Stimulated activated naive CD4-positive, alpha-beta T cell treated with Interleukin-2 at 50 U/mL for 16 hours (primary cell): ENCODE measurements at regions not wholly inside any gene's neighbourhood (a gene's known extent, or its start where the extent isn't known, plus 50 kb on each side); places are given as distances from the start of the nearest gene placed in this dataset.

Experiments
- DNase-seq: peaks from one replicate; lab custom pipeline; 2025; lab: John Stamatoyannopoulos, UW

DNA sequence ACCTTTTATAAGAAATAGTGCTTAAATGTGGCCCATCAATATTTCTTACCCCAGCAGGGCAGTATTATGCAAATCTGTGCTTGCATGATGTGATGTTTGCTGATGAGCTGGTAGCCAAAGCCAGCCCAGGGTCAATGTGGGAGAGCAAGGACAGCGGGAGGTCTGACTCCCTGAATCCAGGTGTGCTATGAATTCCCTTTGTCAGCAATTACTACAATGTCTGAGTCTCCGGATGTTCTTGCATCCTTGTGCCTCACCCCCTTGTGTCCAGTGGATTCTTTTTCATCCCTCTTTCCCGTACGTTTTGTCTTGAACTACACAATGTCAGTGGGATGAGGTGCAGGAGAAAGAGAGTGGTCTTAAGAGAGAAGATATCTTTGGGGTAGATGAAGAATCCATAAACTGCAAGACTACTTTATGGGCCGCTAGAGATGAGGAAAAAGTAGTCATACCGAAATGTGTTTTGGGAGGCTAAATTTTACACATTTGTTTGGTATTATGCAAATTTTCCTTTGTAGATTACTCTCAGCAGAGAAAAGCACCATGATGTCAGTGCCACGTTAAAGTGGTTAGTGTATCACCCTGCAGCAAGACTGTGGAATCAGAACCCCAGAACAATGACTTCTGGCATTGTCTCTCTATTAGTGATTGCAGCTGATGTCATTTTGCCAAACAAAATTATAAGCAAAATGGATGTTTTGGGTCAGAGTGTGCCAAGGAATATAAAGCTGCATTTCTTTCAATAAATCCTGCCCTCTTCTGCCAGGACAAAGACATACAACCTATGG is 53.5 kb upstream of the TSHZ3 start:
- no peak for DNase-seq

DNA sequence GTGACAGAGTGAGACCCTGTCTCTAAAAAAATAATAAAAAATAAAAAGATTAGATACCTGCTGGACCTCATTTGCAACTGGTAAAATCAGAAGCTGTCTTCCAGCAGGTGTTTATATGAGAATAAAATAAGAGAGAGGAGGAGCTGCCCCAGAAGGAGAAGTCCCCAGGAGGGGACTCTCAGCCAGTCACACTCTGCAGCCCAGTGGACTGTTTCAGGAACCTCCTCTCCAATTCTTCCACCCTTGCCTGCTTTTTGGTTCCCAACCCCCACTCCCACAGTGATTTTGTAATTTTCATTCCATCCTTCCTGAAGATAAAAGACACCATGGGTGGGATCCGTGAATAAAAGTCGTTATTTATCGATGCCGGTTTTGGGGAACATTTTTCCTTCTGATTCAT is 56.9 kb upstream of the TSHZ3 start:
- no peak for DNase-seq

DNA sequence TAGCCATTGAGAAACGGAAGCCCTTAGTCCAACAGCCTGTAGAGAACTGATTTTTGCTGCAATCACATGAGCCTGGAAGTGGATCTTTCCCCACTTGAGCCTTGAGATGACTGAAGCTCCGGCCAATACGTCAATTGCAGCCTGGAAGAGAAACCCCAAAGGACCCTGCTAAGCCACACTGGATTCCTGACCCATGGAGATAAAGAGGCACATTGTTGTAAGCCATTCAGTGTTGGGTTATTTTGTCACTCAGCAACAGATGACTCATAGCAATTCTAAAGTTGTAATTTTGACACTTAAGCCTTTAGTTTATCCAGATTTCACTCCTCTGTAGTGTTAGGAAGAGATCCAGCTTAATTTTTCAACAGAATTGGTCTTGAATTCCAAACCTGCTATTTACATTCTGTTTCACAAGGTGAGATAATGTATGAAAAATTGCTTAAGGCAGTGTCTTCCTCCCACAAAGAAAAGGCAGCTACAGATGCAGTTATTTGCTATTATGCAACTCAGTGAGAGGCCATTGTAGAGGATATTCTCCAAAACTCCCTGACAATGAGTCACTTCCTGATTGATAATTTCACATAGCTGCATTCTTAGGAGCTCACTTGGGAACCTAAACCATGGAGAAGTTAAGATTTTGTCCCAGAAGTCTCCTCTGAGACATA is 59.4 kb upstream of the TSHZ3 start:
- DNase-seq: no peak

DNA sequence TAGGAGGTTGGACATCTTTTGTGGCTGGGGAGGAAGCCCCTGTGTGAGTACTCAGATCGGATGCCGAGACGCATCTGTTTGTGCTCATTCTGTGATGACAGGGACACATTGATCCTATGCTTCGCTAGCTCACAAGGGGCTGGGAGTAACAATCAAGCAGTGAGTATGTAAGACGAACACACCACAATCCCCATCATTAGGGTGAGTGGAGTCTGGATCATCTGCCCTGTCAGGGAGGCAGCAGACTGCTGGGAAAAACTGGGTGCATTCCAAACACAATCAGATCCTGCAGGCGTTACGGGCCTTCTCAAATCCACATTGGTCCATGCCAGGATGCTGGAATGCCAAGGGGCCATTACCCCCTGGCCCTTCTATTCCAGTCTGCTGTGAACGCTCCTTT is 64.1 kb upstream of the TSHZ3 start:
- no peak for DNase-seq

DNA sequence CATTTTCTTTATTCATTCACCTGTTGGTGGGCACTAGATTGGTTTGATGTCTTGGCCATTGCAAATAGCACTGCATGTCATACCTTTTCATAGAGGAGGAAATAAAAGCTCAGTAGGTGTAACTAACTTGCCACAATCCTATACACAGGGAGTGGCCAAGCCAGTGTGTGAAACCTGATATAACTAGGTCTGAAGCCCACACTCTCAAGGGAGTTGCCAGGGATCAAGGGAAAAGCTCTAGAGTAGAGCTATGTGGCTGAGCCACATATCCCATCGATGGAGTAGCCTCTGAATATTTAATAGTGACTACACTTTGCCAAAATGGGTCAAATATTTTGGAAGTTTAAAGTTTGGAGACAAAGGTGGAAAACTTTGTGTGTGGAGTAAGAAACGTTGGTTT is 66.1 kb upstream of the TSHZ3 start:
- DNase-seq: no peak

DNA sequence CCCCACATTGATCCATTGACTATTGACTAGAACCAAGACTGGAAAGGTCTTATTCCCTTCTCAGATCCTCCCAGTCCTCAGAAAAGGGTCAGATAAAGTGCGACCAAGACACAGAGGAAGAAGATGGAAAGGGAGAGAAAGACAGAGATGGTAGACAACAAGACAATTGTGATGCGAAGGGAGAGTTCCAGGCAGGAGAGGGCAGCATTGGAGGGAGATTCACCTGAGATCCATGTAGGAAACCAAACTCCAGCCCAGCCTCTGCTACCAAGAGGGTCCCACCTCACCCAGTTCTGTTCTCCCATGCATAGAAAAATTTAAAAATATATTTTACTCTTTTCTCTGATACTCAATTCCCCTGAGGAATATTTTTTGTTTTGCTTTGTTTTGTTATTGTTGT is 67.3 kb upstream of the TSHZ3 start:
- DNase-seq: no peak

DNA sequence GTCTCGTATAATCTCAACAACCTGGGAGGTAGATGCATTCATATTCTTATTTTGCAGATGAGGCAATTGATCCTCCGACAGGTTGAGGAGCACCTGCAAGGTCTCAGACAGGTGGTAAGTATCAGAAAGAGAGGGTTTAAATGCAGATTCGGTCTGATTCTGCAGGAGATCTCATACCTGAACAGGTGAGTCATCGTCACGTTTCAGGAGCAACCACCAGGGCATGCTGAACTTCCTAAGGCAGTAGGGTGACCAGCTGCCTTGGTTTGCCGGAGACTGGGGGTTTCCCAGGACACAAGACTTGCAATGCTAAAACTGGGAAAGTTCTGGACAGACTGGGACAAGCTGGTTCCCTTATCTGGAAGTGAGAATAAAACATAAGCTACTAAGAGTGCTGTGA is 68.8 kb upstream of the TSHZ3 start:
- no peak for DNase-seq

DNA sequence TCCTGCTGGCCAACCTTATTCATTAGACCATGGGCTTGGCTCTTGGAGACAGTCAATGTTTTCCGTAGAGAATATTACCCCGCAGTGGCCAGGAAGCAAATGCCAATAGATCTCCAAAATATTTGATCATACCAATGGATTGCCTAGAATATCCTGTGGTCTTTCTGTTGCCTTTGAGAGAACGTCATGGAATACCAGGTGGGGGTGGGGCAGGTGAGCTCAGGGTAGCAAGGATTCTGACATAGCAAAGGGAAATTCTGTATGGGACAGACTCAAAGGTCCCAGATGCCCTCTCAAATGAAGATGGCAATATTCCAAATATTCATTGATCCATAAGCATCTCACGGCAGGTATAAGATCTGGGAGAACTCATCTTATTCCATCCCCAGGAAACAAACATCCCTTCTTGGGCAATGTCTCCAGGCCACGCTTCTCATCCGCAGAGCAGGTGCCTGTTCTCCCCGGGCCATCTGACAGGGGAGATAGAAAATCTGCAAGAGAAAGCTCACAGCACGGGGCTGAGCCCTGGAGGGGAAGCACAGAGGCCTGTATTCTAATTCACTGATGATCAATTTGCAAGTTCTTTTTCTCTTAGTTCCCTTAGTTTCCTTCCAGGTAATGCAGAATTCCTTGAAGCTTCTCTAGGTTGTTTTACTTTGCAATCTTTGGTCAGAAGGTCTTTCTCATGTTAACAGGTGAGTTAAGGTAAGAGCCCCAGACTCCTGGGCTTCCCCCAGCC is 69.6 kb upstream of the TSHZ3 start:
- DNase-seq: no peak

DNA sequence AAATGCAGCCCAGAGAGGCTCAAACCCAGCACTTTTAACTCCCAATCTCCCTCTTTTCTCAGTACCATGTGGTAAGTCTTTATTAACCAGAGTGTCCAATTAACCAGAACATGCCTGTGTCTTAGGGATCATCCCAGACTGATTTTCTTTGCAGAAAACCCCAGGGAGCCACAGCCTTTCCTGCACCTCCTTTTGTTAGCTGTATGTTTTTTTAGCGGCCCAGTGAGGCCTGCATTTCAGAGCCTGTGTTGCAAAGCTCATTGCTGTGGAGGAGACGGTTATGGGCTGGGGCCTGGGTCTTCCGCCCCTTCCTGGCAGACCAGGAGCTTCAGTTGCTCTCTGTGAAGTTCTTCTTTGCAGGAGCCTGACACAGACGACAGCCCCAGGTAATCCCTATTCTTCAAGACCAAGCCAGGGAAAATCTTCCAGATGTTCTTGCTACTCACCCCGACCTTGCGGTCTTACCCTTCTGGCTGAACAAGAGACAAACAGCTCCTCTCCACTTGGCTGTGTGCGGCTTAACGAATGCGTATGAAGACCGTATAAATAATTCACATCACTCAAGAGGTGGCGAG is 70.7 kb upstream of the TSHZ3 start:
- DNase-seq: no peak

DNA sequence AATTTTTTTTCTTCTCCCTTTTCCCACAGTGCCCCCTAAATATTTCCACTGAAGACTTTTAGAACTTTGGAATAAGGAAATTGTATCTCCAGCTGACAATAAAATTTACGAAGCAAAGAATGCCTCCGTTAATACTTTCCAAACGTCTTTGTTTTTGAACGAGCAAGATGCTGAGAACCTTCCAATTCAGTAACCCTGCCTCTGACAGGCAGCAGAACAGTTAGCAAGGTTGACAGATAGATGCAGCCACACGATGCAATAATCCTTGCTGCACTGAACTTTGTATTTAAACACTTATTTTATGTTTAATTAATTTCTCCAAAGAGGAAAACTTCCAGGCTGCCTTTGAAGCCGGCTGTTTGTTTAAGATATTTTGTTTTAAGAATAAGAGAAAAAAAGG is 71.8 kb upstream of the TSHZ3 start:
- no peak for DNase-seq

DNA sequence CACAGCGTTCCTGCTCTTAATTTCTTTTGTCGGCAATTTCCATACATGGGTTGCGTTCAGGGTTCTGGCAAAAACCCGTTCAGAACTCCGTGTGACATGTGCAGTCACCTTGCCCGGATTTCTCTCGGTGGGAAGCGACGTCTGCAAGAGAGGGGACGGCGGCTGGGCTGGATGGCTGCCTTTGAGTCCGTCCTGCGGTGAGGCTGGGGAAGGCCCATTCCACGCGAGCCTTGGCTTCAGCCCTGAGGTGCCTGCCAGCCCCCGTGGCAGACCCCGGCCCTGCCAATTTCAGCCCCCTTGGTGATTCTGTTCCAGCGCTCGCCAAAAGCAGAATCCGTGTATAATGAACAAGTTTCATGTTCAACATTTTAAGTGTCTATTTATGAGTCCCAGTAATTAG is 72.6 kb upstream of the TSHZ3 start:
- DNase-seq: no peak

DNA sequence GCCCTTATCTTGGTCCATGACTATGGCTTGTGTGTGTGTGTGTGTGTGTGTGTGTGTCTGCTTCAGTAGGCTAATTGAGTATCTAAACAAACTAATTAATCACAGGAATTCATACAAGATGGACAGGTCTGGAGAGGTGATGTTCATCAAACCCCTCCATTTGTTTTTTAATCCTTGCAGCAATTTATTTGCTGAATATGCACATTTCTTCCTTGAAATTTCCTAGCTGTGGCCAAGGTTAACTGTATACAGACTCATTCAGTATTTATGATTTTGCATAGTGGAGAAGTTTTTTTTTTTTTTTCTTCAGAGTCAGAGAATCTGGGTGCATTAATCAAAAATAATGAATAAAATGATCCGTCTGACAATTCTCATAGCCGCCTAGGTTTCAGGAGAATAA is 74.7 kb upstream of the TSHZ3 start:
- DNase-seq: no peak

DNA sequence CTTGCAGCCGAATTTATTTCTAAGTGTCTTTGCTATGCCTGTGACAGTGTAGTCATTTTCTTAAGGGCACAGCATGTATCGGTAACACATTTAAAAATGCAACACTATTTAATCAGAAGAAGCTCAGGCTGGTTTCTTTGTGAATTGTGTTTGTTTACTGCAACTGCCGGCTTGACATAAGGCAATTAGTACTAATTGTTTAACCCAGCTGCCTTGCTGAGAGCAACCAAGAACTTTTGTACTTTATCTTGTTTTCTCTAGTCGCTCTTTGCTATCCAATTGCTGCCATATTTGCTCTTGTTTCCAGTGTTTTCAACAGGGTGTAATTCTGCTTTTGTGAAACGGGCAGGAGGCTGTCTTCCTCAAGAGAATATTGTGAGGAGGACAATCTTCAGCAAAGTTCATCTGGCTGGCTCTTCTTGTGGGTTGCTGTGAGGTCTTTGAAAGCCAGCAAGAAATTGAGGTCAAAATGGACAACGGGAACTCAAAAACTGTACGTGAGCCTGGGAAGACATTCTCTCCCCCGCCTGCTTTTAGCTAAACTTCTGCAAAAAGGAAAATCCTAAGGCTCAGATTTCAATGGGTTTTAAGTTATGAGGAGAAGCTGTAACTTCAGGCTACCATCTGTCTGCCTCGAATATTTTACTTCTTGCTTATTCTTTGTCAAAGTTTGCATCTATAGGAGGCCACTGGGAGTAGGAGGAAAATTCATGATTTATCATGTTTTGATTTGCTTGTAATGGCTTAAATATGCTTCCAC is 75.8 kb upstream of the TSHZ3 start:
- no peak for DNase-seq

DNA sequence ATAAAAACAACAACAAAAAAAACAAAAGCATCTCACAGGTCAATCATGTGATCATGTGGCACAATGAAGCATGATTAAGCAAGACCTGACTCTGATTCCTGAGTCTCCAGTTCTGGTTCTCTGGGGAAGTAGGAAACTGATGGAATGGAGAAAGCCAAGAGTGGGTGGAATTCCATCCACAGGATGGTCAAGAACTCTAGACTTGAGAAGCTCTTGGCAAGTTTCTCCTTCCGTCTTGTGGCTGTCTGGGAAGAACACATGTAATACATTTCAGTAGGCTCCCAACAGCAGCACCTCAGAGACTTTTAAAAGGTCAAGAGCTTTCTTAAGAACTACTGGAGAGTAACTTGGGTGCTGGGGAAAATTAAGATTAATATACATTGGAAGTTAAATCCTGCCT is 78.6 kb upstream of the TSHZ3 start:
- DNase-seq: no peak

DNA sequence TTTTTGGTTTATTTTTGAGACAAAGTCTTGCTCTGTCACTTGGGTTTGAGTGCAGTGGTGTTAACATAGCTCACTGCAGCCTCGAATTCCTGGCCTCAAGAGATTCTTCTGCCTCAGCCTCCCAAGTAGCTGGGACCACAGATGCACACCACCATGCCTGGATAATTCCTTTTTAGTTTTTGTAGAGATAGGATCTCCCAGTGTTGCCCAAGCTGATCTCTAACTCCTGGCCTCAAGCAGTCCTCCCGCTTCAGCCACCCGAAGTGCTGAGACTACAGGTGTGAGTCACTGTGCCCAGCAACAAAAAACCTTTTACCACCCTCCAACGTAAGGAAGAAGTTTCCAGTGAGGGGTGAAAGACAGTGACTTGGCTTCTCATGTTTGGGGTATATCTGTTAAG is 81.1 kb upstream of the TSHZ3 start:
- DNase-seq: no peak

DNA sequence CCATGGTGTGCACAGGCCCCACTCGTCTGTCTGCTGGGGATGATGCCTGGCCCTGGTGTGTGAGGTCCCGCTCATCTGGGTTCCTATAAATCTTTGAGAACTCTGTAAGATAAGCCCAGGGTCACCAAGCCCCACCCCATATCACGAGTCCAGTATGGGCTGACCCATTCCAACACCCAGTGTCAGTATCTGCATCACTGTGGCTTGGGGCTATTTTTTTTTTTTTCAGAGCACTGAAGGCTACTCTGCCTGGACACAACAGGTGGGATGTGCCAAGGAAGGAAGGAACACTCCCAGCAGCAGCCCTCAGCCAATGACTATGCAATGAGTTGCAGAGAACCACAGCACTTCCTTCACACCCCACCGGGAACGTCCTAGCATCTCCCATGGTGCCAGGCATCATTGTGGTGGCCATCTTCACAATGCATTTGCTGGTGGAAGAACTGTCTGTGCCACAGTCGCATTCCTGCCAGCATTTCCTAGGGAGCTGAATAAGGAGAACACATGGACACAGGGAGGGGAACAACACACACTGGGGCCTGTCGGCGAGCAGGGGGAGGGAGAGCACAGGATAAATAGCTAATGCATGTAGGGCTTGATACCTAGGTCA is 83.1 kb upstream of the TSHZ3 start:
- DNase-seq: no peak

DNA sequence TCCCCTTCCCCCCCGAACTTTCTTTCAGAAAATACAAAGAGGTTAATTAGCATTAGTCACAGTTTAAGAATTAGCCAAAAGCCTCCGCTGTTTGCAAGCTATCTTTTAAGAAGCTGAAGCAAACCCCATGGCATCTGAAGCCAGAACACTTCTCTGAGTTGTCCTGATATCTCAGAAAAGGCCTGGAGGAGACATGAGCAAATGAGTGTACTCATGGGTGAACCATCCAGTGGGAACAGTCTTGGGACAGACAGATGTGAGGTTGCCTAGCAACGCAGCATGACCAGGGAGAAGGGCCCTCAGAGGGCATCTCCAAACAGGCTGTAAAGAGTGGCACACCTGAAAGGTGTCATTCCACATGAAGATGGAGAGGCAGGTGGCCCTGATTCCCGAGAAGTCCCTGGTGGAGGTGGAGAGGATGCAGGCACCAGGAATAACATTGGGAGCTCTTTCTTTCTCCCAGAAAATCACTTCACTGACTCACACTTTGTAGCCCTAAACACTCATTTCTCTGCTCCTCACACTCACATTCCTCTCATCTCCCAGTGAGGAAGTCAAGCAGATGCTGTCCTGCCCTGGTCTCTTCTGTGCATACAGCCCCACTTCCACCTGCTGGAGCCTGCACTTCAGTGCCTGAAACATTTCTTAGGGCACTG is 87.0 kb upstream of the TSHZ3 start:
- DNase-seq: no peak

DNA sequence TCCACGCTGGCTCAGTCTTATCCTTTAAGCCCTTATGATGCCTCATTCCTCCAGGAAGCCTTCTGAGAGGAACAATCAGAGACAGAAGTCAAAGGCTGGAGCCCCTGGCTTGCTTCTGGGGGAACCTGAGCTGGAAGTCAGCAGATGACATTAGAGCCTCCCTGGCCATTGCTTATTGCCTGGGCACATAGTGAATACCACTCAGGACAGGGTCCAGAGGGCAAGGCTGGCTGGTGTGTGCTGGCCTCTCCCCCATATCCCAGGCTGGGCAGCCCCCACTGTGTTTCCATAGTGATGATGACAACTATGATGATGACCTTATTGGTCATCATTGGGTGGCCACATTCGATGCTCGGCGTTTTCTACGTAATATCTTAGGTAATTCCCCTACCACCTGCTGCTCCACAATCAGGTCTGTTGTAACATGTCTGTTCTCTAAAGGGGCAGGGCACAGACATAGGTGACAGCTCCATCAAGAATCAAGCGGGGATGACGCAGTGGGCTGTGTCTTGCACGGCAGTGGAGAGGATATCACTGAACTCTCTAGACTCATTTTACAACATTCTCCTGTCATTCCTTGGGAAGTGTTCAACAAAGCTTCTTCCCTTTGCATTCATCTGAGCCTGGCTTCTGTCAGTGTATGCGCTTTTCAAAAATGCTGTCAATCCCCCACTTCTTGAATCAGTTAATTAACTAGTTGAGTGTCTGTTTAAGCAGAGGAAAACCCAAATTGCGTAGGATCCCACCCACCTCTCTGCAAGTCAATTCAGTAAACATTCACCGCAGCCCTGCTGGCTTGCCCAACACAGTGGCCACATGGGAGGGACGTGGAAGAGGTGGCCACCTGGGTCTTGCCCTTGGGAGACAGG is 89.4 kb upstream of the TSHZ3 start:
- no peak for DNase-seq

DNA sequence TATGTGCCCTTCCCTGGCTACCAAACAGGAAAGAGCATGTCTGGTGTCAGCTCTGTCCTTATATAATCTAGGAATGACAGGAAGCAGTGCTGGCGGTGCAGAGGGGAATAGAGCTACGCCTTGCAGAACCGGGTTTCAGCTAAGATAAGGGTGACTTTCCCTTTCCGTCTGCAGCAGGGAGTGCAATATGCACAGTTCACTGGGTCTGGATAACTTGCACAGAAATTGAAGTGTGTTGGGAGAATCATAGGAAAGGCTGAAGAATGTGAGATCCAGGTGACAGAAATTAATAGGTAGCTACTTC is 90.0 kb upstream of the TSHZ3 start:
- DNase-seq: no peak

DNA sequence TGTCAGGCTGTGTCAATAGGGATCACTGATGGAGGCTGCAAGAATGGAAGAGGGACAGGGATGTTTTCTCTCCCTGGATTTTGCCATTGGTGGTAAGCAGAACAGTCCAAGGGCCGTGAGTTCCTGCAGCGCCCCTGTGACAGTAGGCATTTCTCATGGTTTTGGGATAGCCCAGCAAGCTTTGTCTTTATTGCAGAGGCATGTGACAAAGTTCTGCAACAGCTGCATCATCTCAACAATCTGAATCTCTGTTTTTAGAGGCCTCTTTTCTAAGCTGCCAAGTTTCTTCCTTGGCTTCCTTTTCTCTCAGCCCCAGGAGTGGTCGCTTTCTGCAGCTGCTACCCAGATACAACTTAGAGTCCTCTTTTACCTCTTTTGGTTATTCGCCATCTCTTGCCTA is 95.7 kb upstream of the TSHZ3 start:
- DNase-seq: no peak
